ENCODE measurements at regions not wholly inside any gene's neighbourhood (a gene's known extent, or its start where the extent isn't known, plus 50 kb on each side); places are given as distances from the start of the nearest gene placed in this dataset.
A peak's percentile ranks its signal among the peaks of the same experiment; 100 is the strongest.

DNA sequence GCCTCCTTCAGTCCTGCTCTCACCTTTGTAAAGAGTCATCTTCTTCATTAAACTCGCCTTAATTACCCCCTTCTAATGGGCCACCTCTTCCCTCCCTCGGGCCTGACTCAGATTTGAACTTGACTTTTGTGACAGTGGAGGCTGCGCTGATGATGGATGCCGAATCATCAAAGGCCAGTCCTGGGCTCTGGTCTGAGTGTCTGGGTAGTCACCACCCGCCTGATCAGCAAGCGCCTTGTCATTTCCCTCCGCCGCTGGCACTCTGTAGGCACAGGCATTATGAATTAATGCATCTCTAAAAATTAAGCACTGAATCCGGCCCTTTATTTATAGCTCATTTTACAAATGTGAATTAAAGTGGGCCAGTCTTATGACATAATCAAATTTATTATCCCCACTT lies 116.7 kb upstream of the PROK2 start:
- DNase-seq: peak; percentile 74 to 80 (median 80)

GRCh38 chr3:71900057-71900456 lies 115.1 kb upstream of the PROK2 start:
- DNase-seq: no peak

DNA sequence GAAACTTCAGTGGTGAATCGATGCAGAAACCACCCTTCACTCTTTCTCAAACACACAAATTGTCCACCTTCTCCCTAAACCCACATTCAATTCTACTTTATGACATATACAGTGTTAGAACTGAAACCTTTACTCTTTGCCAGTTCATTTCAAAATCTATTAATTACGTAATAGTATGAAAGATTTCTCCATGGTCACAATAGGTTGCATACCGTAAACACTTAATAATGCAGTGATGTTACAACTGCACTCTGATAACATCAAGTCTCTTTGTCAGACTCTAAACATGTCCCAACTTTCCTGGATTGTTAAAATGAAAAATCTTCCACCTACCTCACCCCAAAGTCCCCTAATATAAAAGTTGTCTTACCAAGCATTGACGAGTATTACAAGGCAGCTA lies 111.8 kb upstream of the PROK2 start:
- DNase-seq: peak in 2 of 3 donors; percentile 45 to 59

DNA sequence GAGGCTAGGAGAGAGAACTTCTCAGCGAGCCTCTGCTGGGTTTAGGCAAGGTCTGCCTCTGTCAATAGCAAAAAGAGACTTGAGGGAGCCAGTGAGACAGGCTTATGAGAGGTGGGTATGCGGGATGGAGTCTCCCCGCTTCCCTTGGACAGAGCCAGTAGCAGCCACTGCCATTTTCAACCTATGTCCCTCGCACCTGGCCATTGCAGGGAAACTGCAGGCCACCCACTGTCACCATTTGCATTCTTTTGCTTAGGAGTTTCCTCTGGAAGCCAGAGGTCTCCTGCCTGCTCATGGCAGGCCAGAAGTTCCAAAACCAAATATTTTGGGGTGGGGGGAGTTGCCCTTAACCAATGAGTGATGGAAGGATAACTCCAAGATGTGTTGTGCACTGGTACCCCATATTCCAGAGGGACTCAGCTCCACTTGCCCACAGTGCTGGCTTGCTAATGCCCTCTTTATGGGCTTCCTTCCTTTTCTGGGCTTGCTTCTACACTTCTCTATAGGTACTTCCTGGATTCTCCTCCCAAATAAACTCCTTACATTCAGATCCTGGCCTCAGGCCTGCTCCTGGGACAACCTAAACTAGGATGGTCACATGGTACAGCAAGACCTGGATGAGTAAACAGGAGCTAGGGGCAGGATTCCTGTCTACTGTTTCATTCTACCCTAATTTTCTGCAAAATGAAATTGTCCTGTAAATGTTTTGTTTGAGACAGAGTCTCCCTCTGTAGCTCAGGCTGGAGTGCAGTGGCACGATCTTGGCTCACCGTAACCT lies 108.9 kb upstream of the PROK2 start:
- DNase-seq: no peak

- no peak for DNase-seq
These were observed 108.2 kb upstream of the PROK2 start for GRCh38 chr3:71893122-71893521.

- peak in 1 of 3 donors; percentile 21 for DNase-seq
These were observed 106.5 kb upstream of the PROK2 start for GRCh38 chr3:71891483-71891882.

DNA sequence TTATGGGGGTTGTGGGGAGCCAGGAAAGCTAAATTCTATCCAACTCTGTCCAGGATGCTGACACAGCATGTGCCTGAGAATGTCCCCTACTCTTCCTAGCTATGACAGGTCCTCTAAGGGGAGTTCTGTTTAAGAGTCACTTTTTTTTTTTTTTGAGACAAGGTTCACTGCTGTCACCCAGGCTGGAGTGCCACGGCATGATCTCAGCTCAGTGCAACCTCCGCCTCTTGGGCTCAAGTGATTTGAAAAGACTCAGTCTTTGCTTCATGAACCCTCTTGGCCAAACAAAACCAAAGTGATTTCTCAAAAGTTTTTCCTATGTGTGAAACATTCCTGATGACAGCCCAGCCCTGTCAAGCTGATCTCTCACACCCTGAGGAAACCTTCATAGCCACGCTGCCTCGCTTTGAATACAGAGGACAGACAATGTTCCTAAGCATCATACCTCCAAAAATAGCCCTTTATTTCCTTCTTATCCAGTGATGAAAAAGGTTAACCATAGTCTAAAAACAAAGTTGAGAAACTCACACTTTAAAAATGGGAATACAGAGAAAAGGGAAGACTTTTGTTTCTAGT lies 105.5 kb upstream of the PROK2 start:
- no peak for DNase-seq

DNA sequence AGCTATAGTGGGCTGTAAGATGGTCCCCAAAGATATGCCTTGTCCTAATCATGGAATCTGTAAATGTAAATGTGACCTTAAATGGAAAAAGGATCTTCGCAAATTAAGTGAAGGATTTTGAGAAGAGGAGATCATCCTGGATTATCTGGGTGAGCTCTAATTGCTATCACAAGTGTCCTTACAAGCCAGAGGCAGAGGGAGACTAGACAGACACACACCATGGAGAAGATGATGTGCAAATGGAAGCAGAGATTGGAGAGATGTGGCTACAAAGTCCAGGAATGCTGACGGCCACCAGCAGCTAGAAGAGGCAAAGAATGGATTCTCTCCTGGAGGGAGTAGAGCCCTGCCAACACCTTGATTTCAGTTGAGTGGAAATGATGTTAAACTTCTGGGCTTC lies 102.3 kb upstream of the PROK2 start:
- DNase-seq: no peak

DNA sequence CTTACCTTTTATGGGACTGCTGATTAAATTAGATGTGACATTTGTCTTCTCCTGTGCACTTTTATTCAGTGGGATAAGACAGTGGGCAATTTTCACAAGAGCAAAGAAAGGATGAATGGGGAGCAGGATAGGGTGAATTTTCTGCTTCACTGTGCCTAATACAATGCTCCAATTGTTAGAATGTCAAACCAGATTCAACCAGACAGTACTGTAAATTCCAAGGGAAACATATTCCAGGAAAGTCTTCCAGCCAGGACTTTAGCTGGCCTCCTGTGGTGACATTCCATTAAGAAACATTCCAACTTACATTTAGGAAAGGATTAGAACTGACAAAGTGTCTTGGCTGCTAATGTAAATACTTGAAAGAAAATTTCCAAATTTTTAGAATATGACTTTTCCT lies 100.1 kb upstream of the PROK2 start:
- DNase-seq: no peak

DNA sequence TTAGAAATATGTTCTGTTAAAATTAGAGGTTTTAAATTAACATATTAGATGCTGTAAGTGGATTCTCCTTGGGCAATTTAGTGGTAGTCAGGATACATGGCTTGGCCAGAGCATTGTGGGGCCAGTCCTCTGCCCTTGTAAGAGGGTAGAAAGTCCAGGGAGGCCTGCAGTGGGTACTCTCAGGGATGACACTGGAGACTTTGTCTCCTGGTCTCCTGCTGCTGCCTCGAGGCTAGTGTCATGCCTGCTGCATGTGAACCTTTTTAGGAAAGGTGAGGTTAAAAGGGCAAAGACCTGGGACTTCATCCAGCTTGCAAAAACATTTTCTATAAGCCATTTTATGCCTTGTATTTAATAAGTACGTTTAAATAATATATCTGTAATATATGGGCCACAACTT lies 96.8 kb upstream of the PROK2 start:
- no peak for DNase-seq

GRCh38 chr3:71881041-71881440 lies 96.1 kb upstream of the PROK2 start:
- DNase-seq: peak in 1 of 3 donors; percentile 36

- peak in 2 of 3 donors; percentile 25 to 43 for DNase-seq
These were observed 94.1 kb upstream of the PROK2 start for GRCh38 chr3:71879089-71879488.

DNA sequence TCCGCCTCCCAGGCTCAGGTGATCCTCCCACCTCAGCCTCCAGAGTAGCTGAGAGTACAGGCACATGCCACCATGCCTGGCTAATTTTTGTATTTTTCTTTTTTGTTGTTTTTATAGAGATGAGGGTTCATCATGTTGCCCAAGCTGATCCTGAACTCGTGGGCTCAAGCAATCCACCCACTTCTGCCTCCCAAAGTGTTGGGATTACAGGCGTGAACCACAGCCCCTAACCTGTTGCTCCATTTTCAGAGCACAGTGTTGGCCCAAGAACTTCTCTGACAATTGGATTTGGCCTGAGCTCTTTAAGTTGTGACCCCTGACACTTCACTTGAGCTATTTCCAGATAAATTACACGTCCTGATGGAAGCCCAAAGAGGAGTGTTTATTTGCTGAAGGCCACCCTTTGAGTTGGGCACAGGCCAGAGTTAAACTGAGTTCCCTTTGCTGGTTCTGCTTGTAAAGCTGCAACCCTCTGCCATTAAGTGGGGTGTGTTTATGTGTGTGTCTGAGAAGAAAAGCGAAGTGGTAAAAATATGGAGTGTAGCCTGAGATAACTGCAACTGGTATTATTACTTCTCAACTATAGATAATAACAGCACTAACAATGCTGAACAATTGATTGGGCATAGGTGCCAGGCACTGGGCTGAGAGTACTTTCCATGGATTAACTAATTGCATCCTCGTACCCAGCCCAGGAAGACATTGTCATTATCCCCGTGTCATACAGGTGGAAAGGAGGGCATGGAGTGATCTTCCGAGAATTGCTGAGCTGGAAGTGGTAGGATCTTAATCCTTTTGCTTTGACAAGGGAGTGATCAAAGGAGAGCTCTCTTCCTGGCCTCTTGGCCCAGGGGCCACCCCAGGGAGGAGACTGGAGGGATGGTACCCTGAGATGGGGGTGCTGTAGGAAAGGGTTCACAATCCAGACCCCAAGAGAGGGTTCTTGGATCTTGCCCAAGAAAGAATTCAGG lies 91.5 kb upstream of the PROK2 start:
- no peak for DNase-seq

DNA sequence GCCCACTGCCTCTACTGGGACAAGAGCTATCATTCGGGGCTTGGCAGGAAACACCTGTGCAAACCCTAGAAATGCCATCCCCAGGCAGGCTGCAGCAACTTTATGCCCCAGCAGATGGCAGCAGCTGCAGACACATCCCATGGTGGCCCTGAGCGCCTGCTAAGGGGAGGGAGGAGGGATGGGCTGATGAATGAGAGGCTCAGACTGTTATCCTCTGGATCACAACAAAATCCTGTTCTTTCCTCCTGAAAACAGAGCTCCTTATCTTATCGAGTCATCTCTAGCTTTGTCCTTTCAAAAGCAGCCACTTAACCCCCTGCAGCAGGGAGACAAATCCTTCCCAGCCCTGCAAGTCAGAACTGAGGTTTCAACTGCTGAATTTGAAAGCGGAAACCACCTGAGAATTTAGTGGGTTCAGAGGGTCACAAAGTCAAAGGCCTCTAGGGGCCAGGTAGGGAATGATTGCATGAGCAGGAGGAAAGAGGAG lies 90.6 kb upstream of the PROK2 start:
- DNase-seq: peak; percentile 83 to 87 (median 86)

DNA sequence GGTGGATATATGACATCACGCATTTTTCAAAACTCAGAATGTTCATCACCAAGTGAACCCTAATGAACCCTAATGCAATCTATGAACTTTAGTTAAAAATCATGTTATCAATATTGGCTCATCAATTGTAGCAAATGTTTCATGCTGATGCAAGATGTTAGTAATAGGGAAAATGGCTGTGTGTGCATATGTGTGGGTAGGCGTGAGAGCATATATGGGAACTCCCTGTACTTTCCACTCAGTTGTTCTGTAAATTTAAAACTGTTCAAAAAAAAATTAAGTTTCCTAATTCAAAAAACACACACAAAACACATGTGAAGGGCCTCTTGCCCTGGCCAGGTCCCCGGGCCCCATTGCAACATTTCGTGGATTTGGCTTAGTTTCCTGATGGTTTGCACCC lies 89.7 kb upstream of the PROK2 start:
- peak; percentile 86 to 97 (median 96) for DNase-seq

DNA sequence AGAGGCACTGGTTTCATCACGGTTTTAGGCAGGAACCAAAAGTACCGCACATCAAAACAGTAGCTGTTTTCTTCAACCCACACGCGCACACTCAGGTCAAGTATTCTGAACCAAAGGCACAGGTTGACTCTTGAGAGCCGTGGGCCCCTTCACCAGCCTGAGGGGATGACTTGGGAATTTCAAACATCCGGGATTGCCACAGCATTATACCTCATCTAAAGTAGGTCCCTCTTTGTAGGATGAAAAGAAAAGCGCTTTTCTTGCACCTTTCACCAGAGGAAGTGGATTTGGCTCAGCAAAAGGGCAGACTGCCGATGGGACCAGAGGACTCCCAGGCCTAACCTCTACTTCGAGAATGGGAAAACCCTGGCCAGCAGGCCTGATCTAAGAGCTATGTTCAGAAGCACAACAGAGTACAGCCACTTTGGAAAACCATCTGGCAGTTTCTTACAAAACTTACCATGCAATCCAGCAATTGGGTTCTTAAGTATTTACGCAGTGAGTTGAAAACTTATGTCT lies 88.2 kb upstream of the PROK2 start:
- no peak for DNase-seq

GRCh38 chr3:71872256-71872655 lies 87.3 kb upstream of the PROK2 start:
- no peak for DNase-seq

- DNase-seq: no peak
These were observed 86.1 kb upstream of the PROK2 start for GRCh38 chr3:71870966-71871512.

GRCh38 chr3:71868876-71869275 lies 83.9 kb upstream of the PROK2 start:
- peak; percentile 55 to 73 (median 71) for DNase-seq

DNA sequence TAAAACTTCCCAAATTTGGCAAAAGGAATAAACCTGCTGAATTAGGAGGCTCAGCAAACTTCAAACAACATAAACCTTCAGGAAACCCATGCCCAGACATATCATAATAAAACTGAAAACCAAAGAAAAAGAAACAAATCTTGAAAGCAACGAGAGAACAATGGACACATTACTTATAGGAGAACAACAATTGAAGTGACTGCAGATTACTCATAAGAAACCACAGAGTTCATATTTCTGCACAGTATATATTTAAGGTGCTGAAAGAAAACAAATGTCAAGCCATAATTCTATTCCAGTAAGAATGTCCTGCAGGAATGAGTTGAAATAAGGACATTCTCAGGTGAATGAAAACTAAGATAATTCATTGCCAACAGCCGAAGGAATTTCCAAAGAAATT lies 80.8 kb upstream of the PROK2 start:
- no peak for DNase-seq

- DNase-seq: peak in 1 of 3 donors; percentile 18
These were observed 78.7 kb upstream of the PROK2 start for GRCh38 chr3:71863563-71864190.

Measured in suppressor macrophage treated with lipopolysaccharide for 1 hour (primary cell).